ENCODE measurements at regions not wholly inside any gene's neighbourhood (a gene's known extent, or its start where the extent isn't known, plus 50 kb on each side); places are given as distances from the start of the nearest gene placed in this dataset.

GRCh38 chr5:92064993-92065392, 681.9 kb upstream of the ARRDC3 start:
- FAIRE-seq (no peak), DNase-seq (ENCODE audit: low read depth, low spot score) (no peak)
- no peaks in the 10 kb centered on the region for H3K36me3 ChIP-seq (ENCODE audit: control insufficient read depth in 2 of 2, extremely low read depth in 1 of 2, insufficient read depth in 2 of 2, low read length in 2 of 2)
- CTCF ChIA-PET = no interaction called here
- no peak overlapping the region for H3K4me2 ChIP-seq (ENCODE audit: insufficient read depth, low read length)
- no peaks in the 10 kb centered on the region for H3K9me1 ChIP-seq (replicated peaks; ENCODE audit: control insufficient read depth, extremely low read depth, insufficient read depth, low read length)
- H2AFZ ChIP-seq (ENCODE audit: low read depth, low read length) = no peak overlapping the region
- no peak overlapping the region for H3K9ac ChIP-seq (replicated peaks; ENCODE audit: extremely low read depth, insufficient read depth, low read length)
- no peaks in the 10 kb centered on the region for H3K79me2 ChIP-seq (ENCODE audit: control insufficient read depth, insufficient read depth, low read length)
- H3K27ac ChIP-seq (ENCODE audit: insufficient read depth, low read depth, low read length) = no peak overlapping the region
- POLR2A ChIA-PET = no interaction called here
- H3K9me3 ChIP-seq (replicated peaks; ENCODE audit: control insufficient read depth, insufficient read depth, low read length) = no peaks in the 10 kb centered on the region
- dilution Hi-C loops (cut with MboI; ENCODE audit: extremely low pct_ligation_motif_present, low sequenced_read_pairs) = no loop called here
- intact Hi-C loops (cut with micrococcal nuclease) = no loop called here
- H3K27me3 ChIP-seq (ENCODE audit: control insufficient read depth in 2 of 2, insufficient read depth in 2 of 2, low read length in 2 of 2) = no peaks in the 10 kb centered on the region
- H4K20me1 ChIP-seq (replicated peaks; ENCODE audit: control insufficient read depth, extremely low read depth, insufficient read depth, low read length) = no peaks in the 10 kb centered on the region
- no peaks in the 10 kb centered on the region for H3K4me1 ChIP-seq (ENCODE audit: control insufficient read depth, extremely low read depth, insufficient read depth, low read length)
- no TSS peak for BruUV-seq (replicated peaks)
- TF ChIP-seq EZH2 (IDR thresholded peaks at IDR 0.05; ENCODE audit: borderline replicate concordance, low read depth, low read length, severe bottlenecking) (no peak), POLR2A (IDR thresholded peaks at IDR 0.05; ENCODE audit: low read depth, low read length) (no peak), CTCF (IDR thresholded peaks at IDR 0.05; ENCODE audit: extremely low read depth in 1 of 2, insufficient read depth in 1 of 2, low read depth in 1 of 2, low read length in 2 of 2) (no peak), FOS (IDR thresholded peaks at IDR 0.05; ENCODE audit: borderline replicate concordance, insufficient read depth, low read length) (no peak), GATA2 (IDR thresholded peaks at IDR 0.05; ENCODE audit: insufficient read depth, insufficient read length, low read depth, low read length) (no peak), MYC (IDR thresholded peaks at IDR 0.05; ENCODE audit: low read depth, low read length) (no peak), POLR2AphosphoS5 (IDR thresholded peaks at IDR 0.05; ENCODE audit: insufficient read depth, low read depth, low read length) (no peak), JUN (IDR thresholded peaks at IDR 0.05; ENCODE audit: borderline replicate concordance, insufficient read depth, insufficient read length, low read depth) (no peak)
- H3K4me3 ChIP-seq (replicated peaks in 1 of 3; ENCODE audit: insufficient read depth in 1 of 3, low read depth in 1 of 3, low read length in 3 of 3) = no peak overlapping the region

All from endothelial cell of umbilical vein (primary cell).